CD4-positive, alpha-beta T cell treated with Interleukin-21 for 1 hour (primary cell): ENCODE measurements at regions not wholly inside any gene's neighbourhood (a gene's known extent, or its start where the extent isn't known, plus 50 kb on each side); places are given as distances from the start of the nearest gene placed in this dataset.

ENCODE experiments used
- DNase-seq: peaks from one replicate; pipeline ENCODE4 v3.0.0-alpha.2; 2020

GRCh38 chr6:113636357-113636824, 220.8 kb upstream of the MARCKS start:
- no peak for DNase-seq

- DNase-seq = no peak
Observed at GRCh38 chr6:113640051-113640450, 217.1 kb upstream of the MARCKS start.

- no peak for DNase-seq
Observed at GRCh38 chr6:113642001-113642713, 215.0 kb upstream of the MARCKS start.

GRCh38 chr6:113642714-113643406, 214.3 kb upstream of the MARCKS start:
- no peak for DNase-seq

- DNase-seq = no peak
Observed at GRCh38 chr6:113643407-113643770, 213.8 kb upstream of the MARCKS start.

- DNase-seq = no peak
Observed at GRCh38 chr6:113644861-113645575, 212.1 kb upstream of the MARCKS start.

GRCh38 chr6:113645576-113645970, 211.6 kb upstream of the MARCKS start:
- DNase-seq = no peak

- DNase-seq = no peak
Observed at GRCh38 chr6:113645986-113646385, 211.2 kb upstream of the MARCKS start.

- DNase-seq = no peak
Observed at GRCh38 chr6:113646701-113647100, 210.4 kb upstream of the MARCKS start.

- DNase-seq = no peak
Observed at GRCh38 chr6:113647143-113647889, 209.8 kb upstream of the MARCKS start.

GRCh38 chr6:113648698-113649097, 208.4 kb upstream of the MARCKS start:
- DNase-seq = no peak

- no peak for DNase-seq
Observed at GRCh38 chr6:113649276-113649675, 207.9 kb upstream of the MARCKS start.

- no peak for DNase-seq
Observed at GRCh38 chr6:113649880-113650609, 207.1 kb upstream of the MARCKS start.

GRCh38 chr6:113650610-113650979, 206.6 kb upstream of the MARCKS start:
- no peak for DNase-seq

GRCh38 chr6:113651120-113651519, 206.0 kb upstream of the MARCKS start:
- no peak for DNase-seq

GRCh38 chr6:113651920-113652319, 205.2 kb upstream of the MARCKS start:
- DNase-seq = no peak

GRCh38 chr6:113653275-113653674, 203.9 kb upstream of the MARCKS start:
- no peak for DNase-seq

GRCh38 chr6:113654396-113654795, 202.7 kb upstream of the MARCKS start:
- DNase-seq = no peak

- no peak for DNase-seq
Observed at GRCh38 chr6:113655761-113656160, 201.4 kb upstream of the MARCKS start.

GRCh38 chr6:113659762-113660404, 197.3 kb upstream of the MARCKS start:
- no peak for DNase-seq

GRCh38 chr6:113660819-113661218, 196.3 kb upstream of the MARCKS start:
- no peak for DNase-seq

GRCh38 chr6:113662093-113662665, 195.0 kb upstream of the MARCKS start:
- DNase-seq = no peak
